ENCODE measurements at regions not wholly inside any gene's neighbourhood (a gene's known extent, or its start where the extent isn't known, plus 50 kb on each side); places are given as distances from the start of the nearest gene placed in this dataset.

GRCh38 chr3:30421266-30421665 lies 185.1 kb upstream of the TGFBR2 start:
- Histone ChIP-seq H3K4me2 (ENCODE audit: low read length) (no peak overlapping the region), H3K4ac (ENCODE audit: low read depth, low read length) (no peak overlapping the region), H4K8ac (ENCODE audit: low read depth, low read length) (no peak overlapping the region), H3K56ac (ENCODE audit: low read length) (no peak overlapping the region), H3K4me1 (ENCODE audit: control insufficient read depth, low read depth, low read length) (no peaks in the 10 kb centered on the region), H3K79me2 (ENCODE audit: control insufficient read depth, insufficient read depth, low read length) (no peaks in the 10 kb centered on the region), H3K9ac (ENCODE audit: low read length) (no peak overlapping the region), H3K23ac (ENCODE audit: low read length) (no peak overlapping the region), H3K27ac (ENCODE audit: low read depth, low read length) (no peak overlapping the region), H2AK5ac (ENCODE audit: low read length) (no peak overlapping the region), H3K18ac (ENCODE audit: low read length) (no peak overlapping the region), H3K36me3 (ENCODE audit: control insufficient read depth, insufficient read depth, low read length) (no peaks in the 10 kb centered on the region), H3K27me3 (ENCODE audit: insufficient read depth, low read length, poor library complexity) (no peaks in the 10 kb centered on the region), H3K79me1 (ENCODE audit: low read length) (no peaks in the 10 kb centered on the region), H4K5ac (ENCODE audit: low read length) (no peak overlapping the region), H2BK120ac (ENCODE audit: low read depth, low read length) (no peak overlapping the region), H2BK5ac (ENCODE audit: low read length) (no peak overlapping the region), H3K4me3 (ENCODE audit: low read length) (no peak overlapping the region), H2BK15ac (replicated peaks; ENCODE audit: low read depth) (no peak overlapping the region)
- no CpG with 5 or more reads among the region's 2 CpGs for WGBS (ENCODE audit: extremely low coverage, insufficient coverage, low lambda C conversion rate)
- no peak for DNase-seq

- no CpG with 5 or more reads among the region's 3 CpGs for WGBS (ENCODE audit: extremely low coverage, insufficient coverage, low lambda C conversion rate)
- H3K27ac ChIP-seq (ENCODE audit: low read depth, low read length), result no peak overlapping the region
- no peak overlapping the region for H4K8ac ChIP-seq (ENCODE audit: low read depth, low read length)
- no peak overlapping the region for H3K18ac ChIP-seq (ENCODE audit: low read length)
- no peak overlapping the region for H3K4me3 ChIP-seq (ENCODE audit: low read length)
- H2BK5ac ChIP-seq (ENCODE audit: low read length), result no peak overlapping the region
- no peak overlapping the region for H3K56ac ChIP-seq (ENCODE audit: low read length)
- H3K9ac ChIP-seq (ENCODE audit: low read length), result no peak overlapping the region
- H4K5ac ChIP-seq (ENCODE audit: low read length), result no peak overlapping the region
- no peak overlapping the region for H3K23ac ChIP-seq (ENCODE audit: low read length)
- no peaks in the 10 kb centered on the region for H3K27me3 ChIP-seq (ENCODE audit: insufficient read depth, low read length, poor library complexity)
- H2BK15ac ChIP-seq (replicated peaks; ENCODE audit: low read depth), result no peak overlapping the region
- no peak overlapping the region for H2BK120ac ChIP-seq (ENCODE audit: low read depth, low read length)
- H3K4ac ChIP-seq (ENCODE audit: low read depth, low read length), result no peak overlapping the region
- no peaks in the 10 kb centered on the region for H3K4me1 ChIP-seq (ENCODE audit: control insufficient read depth, low read depth, low read length)
- H3K79me2 ChIP-seq (ENCODE audit: control insufficient read depth, insufficient read depth, low read length), result no peaks in the 10 kb centered on the region
- no peak overlapping the region for H2AK5ac ChIP-seq (ENCODE audit: low read length)
- H3K79me1 ChIP-seq (ENCODE audit: low read length), result no peaks in the 10 kb centered on the region
- peak; percentile 22 for DNase-seq
- H3K4me2 ChIP-seq (ENCODE audit: low read length), result no peak overlapping the region
- no peaks in the 10 kb centered on the region for H3K36me3 ChIP-seq (ENCODE audit: control insufficient read depth, insufficient read depth, low read length)
Observed at GRCh38 chr3:30426293-30426993, 180.0 kb upstream of the TGFBR2 start.

DNA sequence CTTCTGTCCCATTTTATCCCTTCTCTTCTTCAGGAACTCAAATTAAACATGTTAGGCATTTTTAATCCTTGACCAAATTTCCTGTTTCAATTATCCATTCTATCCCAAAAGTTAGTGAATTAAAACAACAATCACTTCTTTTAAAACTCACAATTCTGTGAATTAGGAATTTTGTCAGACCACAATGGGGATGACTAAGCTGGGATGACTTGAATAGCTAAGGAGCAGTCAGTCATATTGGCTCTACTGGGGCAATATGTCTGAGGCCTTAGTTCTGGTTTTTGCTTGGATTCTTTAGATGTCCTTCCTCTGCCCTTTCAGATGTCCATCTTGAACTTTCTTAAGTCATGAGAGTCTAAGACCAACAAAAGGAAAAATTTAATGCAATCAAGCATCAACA lies 178.2 kb upstream of the TGFBR2 start:
- Histone ChIP-seq H4K8ac (ENCODE audit: low read depth, low read length) (no peak overlapping the region), H3K27ac (ENCODE audit: low read depth, low read length) (no peak overlapping the region), H2AK5ac (ENCODE audit: low read length) (no peak overlapping the region), H3K79me2 (ENCODE audit: control insufficient read depth, insufficient read depth, low read length) (no peaks in the 10 kb centered on the region), H3K4me3 (ENCODE audit: low read length) (no peak overlapping the region), H3K4me2 (ENCODE audit: low read length) (no peak overlapping the region), H3K36me3 (ENCODE audit: control insufficient read depth, insufficient read depth, low read length) (no peaks in the 10 kb centered on the region), H3K23ac (ENCODE audit: low read length) (no peak overlapping the region), H3K18ac (ENCODE audit: low read length) (no peak overlapping the region), H3K79me1 (ENCODE audit: low read length) (no peaks in the 10 kb centered on the region), H3K56ac (ENCODE audit: low read length) (no peak overlapping the region), H3K9ac (ENCODE audit: low read length) (no peak overlapping the region), H4K5ac (ENCODE audit: low read length) (no peak overlapping the region), H3K4me1 (ENCODE audit: control insufficient read depth, low read depth, low read length) (no peaks in the 10 kb centered on the region), H2BK120ac (ENCODE audit: low read depth, low read length) (no peak overlapping the region), H3K4ac (ENCODE audit: low read depth, low read length) (no peak overlapping the region), H2BK15ac (replicated peaks; ENCODE audit: low read depth) (no peak overlapping the region), H2BK5ac (ENCODE audit: low read length) (no peak overlapping the region), H3K27me3 (ENCODE audit: insufficient read depth, low read length, poor library complexity) (no peaks in the 10 kb centered on the region)
- no peak for DNase-seq

- Histone ChIP-seq H4K5ac (ENCODE audit: low read length) (no peak overlapping the region), H2AK5ac (ENCODE audit: low read length) (no peak overlapping the region), H3K4me1 (ENCODE audit: control insufficient read depth, low read depth, low read length) (peaks cover 6% of the 10 kb centered on the region), H3K27me3 (ENCODE audit: insufficient read depth, low read length, poor library complexity) (no peaks in the 10 kb centered on the region), H3K79me2 (ENCODE audit: control insufficient read depth, insufficient read depth, low read length) (no peaks in the 10 kb centered on the region), H3K36me3 (ENCODE audit: control insufficient read depth, insufficient read depth, low read length) (no peaks in the 10 kb centered on the region), H2BK5ac (ENCODE audit: low read length) (no peak overlapping the region), H3K27ac (ENCODE audit: low read depth, low read length) (no peak overlapping the region), H3K79me1 (ENCODE audit: low read length) (no peaks in the 10 kb centered on the region), H2BK15ac (replicated peaks; ENCODE audit: low read depth) (no peak overlapping the region), H4K8ac (ENCODE audit: low read depth, low read length) (no peak overlapping the region), H2BK120ac (ENCODE audit: low read depth, low read length) (no peak overlapping the region), H3K4ac (ENCODE audit: low read depth, low read length) (no peak overlapping the region), H3K4me2 (ENCODE audit: low read length) (no peak overlapping the region), H3K56ac (ENCODE audit: low read length) (no peak overlapping the region), H3K23ac (ENCODE audit: low read length) (no peak overlapping the region), H3K9ac (ENCODE audit: low read length) (no peak overlapping the region), H3K4me3 (ENCODE audit: low read length) (no peak overlapping the region), H3K18ac (ENCODE audit: low read length) (peak overlapping the region; percentile 75)
- no CpG with 5 or more reads among the region's 7 CpGs for WGBS (ENCODE audit: extremely low coverage, insufficient coverage, low lambda C conversion rate)
- DNase-seq, result peak; percentile 12
Observed at GRCh38 chr3:30435861-30436331, 170.5 kb upstream of the TGFBR2 start.

DNA sequence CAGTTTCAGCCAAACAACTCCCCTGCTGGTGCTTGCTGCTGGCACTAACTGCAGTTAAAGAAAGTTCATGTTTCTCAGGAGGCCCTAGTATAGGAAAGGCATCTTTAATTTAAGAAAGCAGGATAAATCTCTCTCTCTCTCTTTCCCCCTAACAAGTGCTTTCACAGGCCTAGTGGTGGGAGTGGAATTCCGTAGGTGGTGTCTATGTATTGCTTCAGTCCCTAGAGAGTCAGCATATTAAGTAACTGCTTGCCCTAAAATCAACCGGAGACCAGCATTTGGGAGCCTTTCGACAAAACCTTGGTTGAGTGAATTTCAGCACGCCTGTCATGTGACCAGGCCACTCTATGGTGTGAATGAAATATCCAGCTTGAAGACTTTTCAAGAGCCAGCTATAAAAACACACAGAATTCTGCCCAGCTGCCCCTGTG lies 169.2 kb upstream of the TGFBR2 start:
- Histone ChIP-seq H2BK120ac (ENCODE audit: low read depth, low read length) (no peak overlapping the region), H3K23ac (ENCODE audit: low read length) (no peak overlapping the region), H3K27ac (ENCODE audit: low read depth, low read length) (no peak overlapping the region), H3K27me3 (ENCODE audit: insufficient read depth, low read length, poor library complexity) (no peaks in the 10 kb centered on the region), H4K5ac (ENCODE audit: low read length) (no peak overlapping the region), H3K4me2 (ENCODE audit: low read length) (no peak overlapping the region), H2BK15ac (replicated peaks; ENCODE audit: low read depth) (no peak overlapping the region), H2AK5ac (ENCODE audit: low read length) (no peak overlapping the region), H3K56ac (ENCODE audit: low read length) (no peak overlapping the region), H3K4me1 (ENCODE audit: control insufficient read depth, low read depth, low read length) (peaks cover 6% of the 10 kb centered on the region), H3K79me1 (ENCODE audit: low read length) (no peaks in the 10 kb centered on the region), H2BK5ac (ENCODE audit: low read length) (no peak overlapping the region), H3K9ac (ENCODE audit: low read length) (no peak overlapping the region), H3K79me2 (ENCODE audit: control insufficient read depth, insufficient read depth, low read length) (no peaks in the 10 kb centered on the region), H3K4ac (ENCODE audit: low read depth, low read length) (no peak overlapping the region), H3K36me3 (ENCODE audit: control insufficient read depth, insufficient read depth, low read length) (no peaks in the 10 kb centered on the region), H3K18ac (ENCODE audit: low read length) (no peak overlapping the region), H4K8ac (ENCODE audit: low read depth, low read length) (no peak overlapping the region), H3K4me3 (ENCODE audit: low read length) (no peak overlapping the region)
- DNase-seq, result peak; percentile 16
- WGBS (ENCODE audit: extremely low coverage, insufficient coverage, low lambda C conversion rate), result no CpG with 5 or more reads among the region's 4 CpGs

GRCh38 chr3:30438126-30438525 lies 168.3 kb upstream of the TGFBR2 start:
- no CpG with 5 or more reads among the region's 2 CpGs for WGBS (ENCODE audit: extremely low coverage, insufficient coverage, low lambda C conversion rate)

More at GRCh38 chr3:30438126-30438525, 168.3 kb upstream of the TGFBR2 start:
- H3K9ac ChIP-seq (ENCODE audit: low read length), result no peak overlapping the region
- no peak for DNase-seq
- H3K4me1 ChIP-seq (ENCODE audit: control insufficient read depth, low read depth, low read length), result peaks cover 6% of the 10 kb centered on the region
- H3K27ac ChIP-seq (ENCODE audit: low read depth, low read length), result no peak overlapping the region
- H4K8ac ChIP-seq (ENCODE audit: low read depth, low read length), result no peak overlapping the region
- H3K27me3 ChIP-seq (ENCODE audit: insufficient read depth, low read length, poor library complexity), result no peaks in the 10 kb centered on the region
- no peak overlapping the region for H3K56ac ChIP-seq (ENCODE audit: low read length)
- H3K4me3 ChIP-seq (ENCODE audit: low read length), result no peak overlapping the region
- H3K79me1 ChIP-seq (ENCODE audit: low read length), result no peaks in the 10 kb centered on the region
- H3K4ac ChIP-seq (ENCODE audit: low read depth, low read length), result no peak overlapping the region
- H3K36me3 ChIP-seq (ENCODE audit: control insufficient read depth, insufficient read depth, low read length), result no peaks in the 10 kb centered on the region
- no peak overlapping the region for H2BK5ac ChIP-seq (ENCODE audit: low read length)
- H3K4me2 ChIP-seq (ENCODE audit: low read length), result no peak overlapping the region
- H3K18ac ChIP-seq (ENCODE audit: low read length), result no peak overlapping the region
- no peak overlapping the region for H2BK15ac ChIP-seq (replicated peaks; ENCODE audit: low read depth)
- H3K79me2 ChIP-seq (ENCODE audit: control insufficient read depth, insufficient read depth, low read length), result no peaks in the 10 kb centered on the region
- H4K5ac ChIP-seq (ENCODE audit: low read length), result no peak overlapping the region
- no peak overlapping the region for H2BK120ac ChIP-seq (ENCODE audit: low read depth, low read length)
- H2AK5ac ChIP-seq (ENCODE audit: low read length), result no peak overlapping the region
- H3K23ac ChIP-seq (ENCODE audit: low read length), result no peak overlapping the region

All from mesendoderm (in vitro differentiated cells).